Limb (tissue), 2 donors: ENCODE measurements at regions not wholly inside any gene's neighbourhood (a gene's known extent, or its start where the extent isn't known, plus 50 kb on each side); places are given as distances from the start of the nearest gene placed in this dataset.
A peak's percentile ranks its signal among the peaks of the same experiment; 100 is the strongest.

ENCODE experiments used
- DNase-seq, 2 donors: peaks; one replicate each; pipeline ENCODE4 v3.0.0-alpha.2; 2016; ENCODE audit errors: extremely low spot score in 2 of 2

GRCh38 chr3:146839727-146840375 lies 234.7 kb upstream of the PLSCR5 start:
- peak in 1 of 2 donors; percentile 49 for DNase-seq

DNA sequence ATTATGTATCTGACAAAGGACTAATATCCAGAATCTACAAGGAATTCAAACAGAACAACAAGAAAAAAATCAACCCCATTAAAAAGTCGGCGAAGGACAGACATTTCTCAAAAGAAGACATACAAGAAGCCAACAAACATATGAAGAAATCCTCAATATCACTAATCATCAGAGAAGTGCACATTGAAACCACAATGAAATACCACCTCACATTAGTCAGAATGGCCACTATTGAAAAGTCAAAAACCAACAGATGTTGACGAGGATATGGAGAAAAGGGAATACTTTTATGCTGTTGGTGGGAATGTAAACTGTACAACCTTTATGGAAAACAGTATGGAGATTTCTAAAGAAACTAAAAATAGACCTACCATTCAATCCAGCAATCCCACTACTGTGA lies 233.1 kb upstream of the PLSCR5 start:
- no peak for DNase-seq

- no peak for DNase-seq
Measured at GRCh38 chr3:146834917-146835316, 229.8 kb upstream of the PLSCR5 start.

- no peak for DNase-seq
Measured at GRCh38 chr3:146832857-146833458, 227.8 kb upstream of the PLSCR5 start.

DNA sequence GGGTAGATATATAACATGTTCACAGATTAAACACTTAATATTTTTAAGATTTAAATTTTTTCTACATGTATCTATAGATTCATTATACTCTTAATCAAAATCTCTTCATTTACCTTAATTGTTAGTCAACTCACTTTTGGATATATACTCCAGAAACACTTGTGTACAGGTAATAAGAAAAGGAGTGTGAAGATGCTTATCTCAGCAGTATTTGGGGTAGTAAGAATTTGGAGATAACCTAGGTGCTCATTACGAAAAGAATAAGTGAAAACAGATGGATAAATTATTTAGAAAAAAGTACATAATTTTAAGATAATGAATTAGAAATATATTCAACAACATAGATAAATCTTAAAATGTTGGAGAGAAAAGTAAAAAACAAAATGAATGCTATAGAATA lies 226.5 kb upstream of the PLSCR5 start:
- DNase-seq, result no peak

- no peak for DNase-seq
Measured at GRCh38 chr3:146830231-146830630, 225.1 kb upstream of the PLSCR5 start.

- DNase-seq, result no peak
Measured at GRCh38 chr3:146827836-146828235, 222.7 kb upstream of the PLSCR5 start.

DNA sequence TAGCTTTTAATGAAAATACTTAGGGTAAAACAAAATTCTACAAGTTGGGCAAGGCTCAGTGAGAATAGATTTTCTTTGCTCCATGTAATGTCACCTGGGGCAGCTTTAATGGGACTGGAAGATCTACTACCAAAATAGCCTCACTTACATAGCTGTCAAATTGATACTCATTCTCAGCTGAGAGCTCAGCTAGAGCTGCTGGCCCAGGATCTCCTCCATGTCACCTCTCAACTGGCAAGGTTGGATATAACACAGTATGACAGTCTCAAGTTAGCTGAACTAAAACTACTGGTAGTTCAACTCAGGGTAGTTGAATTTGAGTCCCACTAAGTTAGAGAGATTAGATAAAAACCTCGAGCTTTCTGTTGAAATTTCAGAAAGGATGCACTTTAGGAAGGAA lies 218.5 kb upstream of the PLSCR5 start:
- no peak for DNase-seq

DNA sequence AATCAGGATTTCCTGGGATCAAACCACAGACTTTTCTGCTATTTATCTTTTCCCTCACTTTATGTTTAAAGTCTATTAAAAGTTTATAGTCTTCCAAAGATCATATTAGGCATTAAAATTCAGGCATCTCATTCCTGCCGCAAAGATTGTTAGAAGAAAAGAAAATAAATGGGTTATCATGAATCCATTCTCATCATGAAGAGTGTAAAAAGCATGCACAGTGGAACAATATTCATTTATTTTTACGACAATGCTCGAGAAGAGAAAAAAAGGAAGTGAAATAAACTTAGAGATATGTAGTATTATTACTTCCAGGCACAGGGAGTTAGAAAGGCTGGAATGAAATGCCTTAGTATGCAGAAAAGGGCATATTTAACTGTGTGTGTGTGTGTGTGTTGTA lies 213.7 kb upstream of the PLSCR5 start:
- DNase-seq, result no peak

DNA sequence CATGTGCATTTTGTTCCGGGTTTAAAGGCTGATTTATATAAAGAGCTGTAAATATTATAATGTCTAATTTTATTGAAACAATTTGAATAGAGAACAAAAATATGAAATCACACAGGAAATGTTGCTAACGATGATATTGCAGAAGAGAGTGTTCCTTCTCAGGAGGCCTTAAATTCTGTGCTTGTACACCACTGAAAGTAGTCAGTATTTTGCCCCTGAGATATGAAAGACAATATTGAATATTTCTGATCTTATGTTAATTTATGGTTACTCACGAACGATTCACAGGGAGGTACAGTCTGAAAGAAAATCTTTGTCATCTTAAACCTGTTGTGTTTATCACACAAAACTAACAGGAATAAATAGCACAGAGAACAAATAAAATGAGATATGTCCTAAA lies 213.2 kb upstream of the PLSCR5 start:
- DNase-seq, result no peak

- DNase-seq, result peak in 1 of 2 donors; percentile 76
Measured at GRCh38 chr3:146817704-146818103, 212.6 kb upstream of the PLSCR5 start.

GRCh38 chr3:146814601-146815315 lies 209.6 kb upstream of the PLSCR5 start:
- DNase-seq, result no peak

GRCh38 chr3:146813496-146813895 lies 208.3 kb upstream of the PLSCR5 start:
- no peak for DNase-seq

DNA sequence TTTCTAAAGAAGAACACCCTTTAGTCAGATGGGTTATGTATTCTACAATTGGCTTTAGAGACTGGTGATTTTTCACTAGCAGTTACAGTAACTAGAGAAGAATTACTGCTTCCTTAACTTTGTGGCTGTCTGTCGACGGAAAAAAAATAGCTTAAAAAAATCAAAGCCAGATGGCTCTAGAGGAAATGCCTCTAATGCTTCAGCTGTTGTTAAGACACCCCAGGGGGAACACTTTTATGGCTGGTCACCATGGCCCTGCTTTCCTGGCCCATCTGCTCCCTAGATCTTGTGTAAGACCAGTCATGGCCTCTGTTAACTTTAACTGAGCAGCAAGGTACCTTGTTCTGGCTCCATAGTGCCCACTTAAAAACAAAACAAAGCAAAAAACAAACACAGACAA lies 198.6 kb upstream of the PLSCR5 start:
- DNase-seq, result peak in 1 of 2 donors; percentile 51

DNA sequence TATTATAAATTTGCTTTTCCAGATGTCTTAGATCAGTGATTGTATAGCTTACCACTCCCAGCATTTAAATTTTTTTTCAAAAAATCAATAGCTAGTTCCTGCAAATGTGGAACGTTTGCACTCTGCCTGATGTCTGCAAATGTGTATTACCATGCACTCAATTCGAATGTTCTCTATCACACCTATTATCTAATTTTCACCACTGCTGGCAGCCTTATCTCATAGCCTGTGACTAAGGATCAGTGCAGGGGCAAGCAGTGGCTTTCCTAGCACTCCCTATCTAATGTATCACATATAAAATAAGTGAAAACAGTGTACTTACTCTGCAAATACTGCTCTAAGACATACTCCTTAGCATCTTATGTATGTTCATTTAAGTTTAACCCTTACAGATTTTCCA lies 196.3 kb upstream of the PLSCR5 start:
- no peak for DNase-seq

- DNase-seq, result no peak
Measured at GRCh38 chr3:146800484-146800883, 195.3 kb upstream of the PLSCR5 start.

GRCh38 chr3:146796078-146796477 lies 190.9 kb upstream of the PLSCR5 start:
- no peak for DNase-seq

- no peak for DNase-seq
Measured at GRCh38 chr3:146783446-146783845, 178.3 kb upstream of the PLSCR5 start.

GRCh38 chr3:146781606-146782005 lies 176.5 kb upstream of the PLSCR5 start:
- DNase-seq, result no peak

DNA sequence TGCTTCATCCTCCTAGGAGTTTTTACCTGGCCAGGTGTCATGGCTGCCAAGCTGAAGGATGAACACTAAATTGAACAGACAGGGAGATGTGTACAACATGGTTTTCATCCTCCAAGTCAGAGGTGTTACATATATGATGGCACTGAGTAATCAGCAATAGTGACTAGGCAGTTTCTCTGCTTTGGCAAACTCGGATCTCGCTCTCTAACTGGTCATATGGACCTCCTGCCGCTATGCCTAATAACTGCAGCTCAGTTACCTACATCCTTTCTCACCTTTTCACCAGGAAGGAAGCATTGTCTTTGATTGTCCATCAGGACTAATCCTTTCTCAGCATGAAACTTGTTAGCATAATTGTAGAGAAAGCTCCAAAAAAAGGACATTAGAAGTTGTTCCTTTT lies 175.9 kb upstream of the PLSCR5 start:
- no peak for DNase-seq

GRCh38 chr3:146780251-146780650 lies 175.1 kb upstream of the PLSCR5 start:
- DNase-seq, result no peak

DNA sequence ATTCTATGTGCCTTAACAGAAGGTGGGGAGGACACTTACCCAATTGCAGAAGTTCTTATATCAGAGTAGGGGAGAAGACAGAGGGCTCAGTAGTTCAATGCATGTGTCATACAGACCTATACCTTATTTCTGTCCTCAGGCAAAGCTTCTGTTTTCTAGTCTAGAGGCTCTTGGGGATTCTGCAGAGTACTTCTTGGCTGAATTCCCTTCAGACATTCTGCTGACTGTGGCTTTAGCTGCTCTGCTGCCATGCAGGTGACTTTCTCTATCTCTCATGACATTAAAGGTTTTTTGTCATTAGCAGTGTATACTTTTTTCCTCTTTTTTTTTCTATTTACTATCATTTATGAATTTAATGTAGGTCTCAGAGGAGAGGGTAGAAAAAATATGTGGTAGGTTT lies 172.8 kb upstream of the PLSCR5 start:
- DNase-seq, result no peak

- no peak for DNase-seq
Measured at GRCh38 chr3:146772211-146772743, 167.1 kb upstream of the PLSCR5 start.
